Stimulated activated naive CD4-positive, alpha-beta T cell (primary cell): ENCODE measurements at regions not wholly inside any gene's neighbourhood (a gene's known extent, or its start where the extent isn't known, plus 50 kb on each side); places are given as distances from the start of the nearest gene placed in this dataset.

Experiments used
- DNase-seq, 6 experiments: peaks; one replicate each; lab custom pipeline; 2025; lab: John Stamatoyannopoulos, UW

GRCh38 chr22:47816863-47817210 lies 1054.4 kb downstream of the TBC1D22A start:
- no peak for DNase-seq

- DNase-seq = no peak
These were observed 1053.8 kb downstream of the TBC1D22A start for GRCh38 chr22:47816121-47816862.

- DNase-seq = no peak
These were observed 1052.0 kb downstream of the TBC1D22A start for GRCh38 chr22:47814474-47814873.

GRCh38 chr22:47813661-47814060 lies 1051.2 kb downstream of the TBC1D22A start:
- DNase-seq = no peak

GRCh38 chr22:47811971-47812370 lies 1049.5 kb downstream of the TBC1D22A start:
- DNase-seq = no peak

- DNase-seq = no peak
These were observed 1048.4 kb downstream of the TBC1D22A start for GRCh38 chr22:47810505-47811500.

GRCh38 chr22:47808886-47809620 lies 1046.6 kb downstream of the TBC1D22A start:
- DNase-seq = no peak

- DNase-seq = no peak
These were observed 1045.8 kb downstream of the TBC1D22A start for GRCh38 chr22:47808236-47808635.

GRCh38 chr22:47807506-47807905 lies 1045.1 kb downstream of the TBC1D22A start:
- no peak for DNase-seq

- no peak for DNase-seq
These were observed 1044.4 kb downstream of the TBC1D22A start for GRCh38 chr22:47806894-47807293.

GRCh38 chr22:47805394-47805935 lies 1043.0 kb downstream of the TBC1D22A start:
- no peak for DNase-seq

GRCh38 chr22:47804281-47804680 lies 1041.8 kb downstream of the TBC1D22A start:
- no peak for DNase-seq

GRCh38 chr22:47802421-47802820 lies 1040.0 kb downstream of the TBC1D22A start:
- DNase-seq = no peak

GRCh38 chr22:47801541-47802245 lies 1039.2 kb downstream of the TBC1D22A start:
- DNase-seq = no peak

GRCh38 chr22:47798229-47798628 lies 1035.8 kb downstream of the TBC1D22A start:
- no peak for DNase-seq

- DNase-seq = no peak
These were observed 1035.0 kb downstream of the TBC1D22A start for GRCh38 chr22:47797342-47797945.

GRCh38 chr22:47796128-47796908 lies 1033.9 kb downstream of the TBC1D22A start:
- DNase-seq = no peak

- DNase-seq = no peak
These were observed 1033.2 kb downstream of the TBC1D22A start for GRCh38 chr22:47795477-47796127.

- DNase-seq = no peak
These were observed 1032.4 kb downstream of the TBC1D22A start for GRCh38 chr22:47794851-47795250.
